Neural cell (in vitro differentiated cells): ENCODE measurements at regions not wholly inside any gene's neighbourhood (a gene's known extent, or its start where the extent isn't known, plus 50 kb on each side); places are given as distances from the start of the nearest gene placed in this dataset.

ENCODE experiments used
- TAF1 ChIP-seq: IDR thresholded peaks from 2 replicates; pipeline ENCODE4 v1.6.1; 2012; ENCODE audit warnings: low read depth
- TF ChIP-seq, protein P1 (sequence below): fragments of 450-650 bp; IDR thresholded peaks from 2 replicates; pipeline ENCODE4 v1.5.1; 2014; ENCODE audit warnings: antibody characterized with exemption, mild to moderate bottlenecking, moderate library complexity; ENCODE audit not compliant: poor library complexity, severe bottlenecking

DNA sequence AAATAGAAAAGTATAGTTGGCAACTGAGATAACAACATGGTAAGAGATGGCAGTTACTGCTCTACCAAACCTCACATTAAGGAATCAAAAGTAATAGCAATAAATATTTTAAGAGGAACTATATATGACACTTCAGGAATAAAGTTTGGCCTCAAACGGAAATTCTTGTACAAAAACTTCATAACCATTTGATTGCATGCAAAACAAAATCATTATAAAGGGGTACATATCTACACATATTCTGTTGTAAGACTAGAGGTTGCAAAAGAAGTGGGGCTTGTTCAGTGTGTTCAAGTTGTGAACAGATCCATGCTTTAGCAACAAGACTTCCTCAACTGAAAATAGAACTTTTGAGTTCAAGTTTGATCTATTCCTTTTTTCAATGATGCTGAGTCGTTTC lies 133.5 kb upstream of the MIR17HG start:
- TF ChIP-seq TAF1: no peak
- TF ChIP-seq, protein P1, sequence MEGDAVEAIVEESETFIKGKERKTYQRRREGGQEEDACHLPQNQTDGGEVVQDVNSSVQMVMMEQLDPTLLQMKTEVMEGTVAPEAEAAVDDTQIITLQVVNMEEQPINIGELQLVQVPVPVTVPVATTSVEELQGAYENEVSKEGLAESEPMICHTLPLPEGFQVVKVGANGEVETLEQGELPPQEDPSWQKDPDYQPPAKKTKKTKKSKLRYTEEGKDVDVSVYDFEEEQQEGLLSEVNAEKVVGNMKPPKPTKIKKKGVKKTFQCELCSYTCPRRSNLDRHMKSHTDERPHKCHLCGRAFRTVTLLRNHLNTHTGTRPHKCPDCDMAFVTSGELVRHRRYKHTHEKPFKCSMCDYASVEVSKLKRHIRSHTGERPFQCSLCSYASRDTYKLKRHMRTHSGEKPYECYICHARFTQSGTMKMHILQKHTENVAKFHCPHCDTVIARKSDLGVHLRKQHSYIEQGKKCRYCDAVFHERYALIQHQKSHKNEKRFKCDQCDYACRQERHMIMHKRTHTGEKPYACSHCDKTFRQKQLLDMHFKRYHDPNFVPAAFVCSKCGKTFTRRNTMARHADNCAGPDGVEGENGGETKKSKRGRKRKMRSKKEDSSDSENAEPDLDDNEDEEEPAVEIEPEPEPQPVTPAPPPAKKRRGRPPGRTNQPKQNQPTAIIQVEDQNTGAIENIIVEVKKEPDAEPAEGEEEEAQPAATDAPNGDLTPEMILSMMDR: no peak
